SJCRH30 (cell line): ENCODE measurements at regions not wholly inside any gene's neighbourhood (a gene's known extent, or its start where the extent isn't known, plus 50 kb on each side); places are given as distances from the start of the nearest gene placed in this dataset.
"Not testable (repeated sequence)": the region's sequence is repeated elsewhere in the genome, so short reads cannot be mapped to it uniquely, and the experiment has no call there.

Source experiments
- DNase-seq, 2 experiments: peaks; one replicate each; pipeline ENCODE4 v3.0.0-alpha.2; 2015 to 2020
- H3K27ac ChIP-seq: fragments of 250-450 bp; sonication (Bioruptor Pico); 2 replicates; pipeline ENCODE4 v1.5.1; 2020; ENCODE audit warnings: mild to moderate bottlenecking, moderate library complexity
- H3K27me3 ChIP-seq: fragments of 250-450 bp; sonication (Bioruptor Pico); 2 replicates; pipeline ENCODE4 v1.5.1; 2020; ENCODE audit warnings: mild to moderate bottlenecking, moderate library complexity
- H3K36me3 ChIP-seq: fragments of 250-450 bp; sonication (Bioruptor Pico); 2 replicates; pipeline ENCODE4 v1.5.1; 2020; ENCODE audit warnings: mild to moderate bottlenecking, moderate library complexity
- H3K4me1 ChIP-seq: fragments of 250-450 bp; sonication (Bioruptor Pico); 2 replicates; pipeline ENCODE4 v1.5.1; 2020; ENCODE audit warnings: mild to moderate bottlenecking, moderate library complexity
- H3K4me3 ChIP-seq: fragments of 250-450 bp; sonication (Bioruptor Pico); 2 replicates; pipeline ENCODE4 v1.5.1; 2020; ENCODE audit warnings: mild to moderate bottlenecking, moderate library complexity
- H3K9me3 ChIP-seq: fragments of 250-450 bp; sonication (Bioruptor Pico); replicated peaks from 2 replicates; pipeline ENCODE4 v1.5.1; 2020; ENCODE audit warnings: mild to moderate bottlenecking, moderate library complexity

- no peak overlapping the region for H3K4me3 ChIP-seq
- H3K4me1 ChIP-seq: no peaks in the 10 kb centered on the region
- H3K27ac ChIP-seq: no peak overlapping the region
- H3K36me3 ChIP-seq: no peaks in the 10 kb centered on the region
- no peaks in the 10 kb centered on the region for H3K27me3 ChIP-seq
- H3K9me3 ChIP-seq: no peaks in the 10 kb centered on the region
- no peak for DNase-seq
These were observed 88.0 kb upstream of the OSBPL11 start for GRCh38 chr3:125683067-125683829.

GRCh38 chr3:125684199-125684598 lies 88.9 kb upstream of the OSBPL11 start:
- Histone ChIP-seq H3K27ac (no peak overlapping the region), H3K9me3 (no peaks in the 10 kb centered on the region), H3K36me3 (no peaks in the 10 kb centered on the region), H3K27me3 (no peaks in the 10 kb centered on the region), H3K4me1 (no peaks in the 10 kb centered on the region), H3K4me3 (no peak overlapping the region)
- DNase-seq: peak; percentile 19 to 41

GRCh38 chr3:125685741-125686140 lies 90.4 kb upstream of the OSBPL11 start:
- not testable (repeated sequence) for H3K4me3 ChIP-seq, H3K9me3 ChIP-seq, H3K27ac ChIP-seq, H3K27me3 ChIP-seq, H3K4me1 ChIP-seq, DNase-seq, H3K36me3 ChIP-seq

- no peak for DNase-seq
- Histone ChIP-seq H3K9me3 (no peaks in the 10 kb centered on the region; the same call in 1 of the 2 replicates), H3K27ac (no peak overlapping the region)
These were observed 97.1 kb upstream of the OSBPL11 start for GRCh38 chr3:125692361-125692760.

GRCh38 chr3:125693887-125694286 lies 98.6 kb upstream of the OSBPL11 start:
- H3K36me3 ChIP-seq: no peaks in the 10 kb centered on the region
- no peak overlapping the region for H3K4me3 ChIP-seq
- H3K4me1 ChIP-seq: no peaks in the 10 kb centered on the region
- no peaks in the 10 kb centered on the region for H3K27me3 ChIP-seq
- DNase-seq: no peak
- H3K9me3 ChIP-seq: no peaks in the 10 kb centered on the region; the same call in 1 of the 2 replicates
- H3K27ac ChIP-seq: no peak overlapping the region

More at GRCh38 chr3:125692361-125692760, 97.1 kb upstream of the OSBPL11 start:
- Histone ChIP-seq H3K27me3 (no peaks in the 10 kb centered on the region), H3K4me1 (no peaks in the 10 kb centered on the region), H3K36me3 (no peaks in the 10 kb centered on the region), H3K4me3 (no peak overlapping the region)

GRCh38 chr3:125694761-125695294 lies 99.5 kb upstream of the OSBPL11 start:
- Histone ChIP-seq H3K36me3 (no peaks in the 10 kb centered on the region), H3K4me3 (no peak overlapping the region), H3K4me1 (no peaks in the 10 kb centered on the region), H3K9me3 (no peaks in the 10 kb centered on the region; the same call in 1 of the 2 replicates), H3K27ac (no peak overlapping the region), H3K27me3 (no peaks in the 10 kb centered on the region)
- DNase-seq: peak; percentile 47 to 53

- Histone ChIP-seq H3K27me3 (no peaks in the 10 kb centered on the region), H3K4me3 (no peak overlapping the region)
- no peak for DNase-seq
These were observed 100.4 kb upstream of the OSBPL11 start for GRCh38 chr3:125695688-125696087.

GRCh38 chr3:125697126-125697525 lies 101.8 kb upstream of the OSBPL11 start:
- not testable (repeated sequence) for H3K4me1 ChIP-seq, DNase-seq, H3K36me3 ChIP-seq, H3K27me3 ChIP-seq, H3K4me3 ChIP-seq, H3K27ac ChIP-seq, H3K9me3 ChIP-seq

More at GRCh38 chr3:125695688-125696087, 100.4 kb upstream of the OSBPL11 start:
- H3K27ac ChIP-seq: no peak overlapping the region
- no peaks in the 10 kb centered on the region; the same call in 1 of the 2 replicates for H3K9me3 ChIP-seq
- H3K4me1 ChIP-seq: no peaks in the 10 kb centered on the region
- H3K36me3 ChIP-seq: no peaks in the 10 kb centered on the region

- not testable (repeated sequence) for H3K9me3 ChIP-seq, H3K4me3 ChIP-seq, H3K4me1 ChIP-seq, DNase-seq, H3K36me3 ChIP-seq, H3K27me3 ChIP-seq, H3K27ac ChIP-seq
These were observed 102.8 kb upstream of the OSBPL11 start for GRCh38 chr3:125697979-125698640.

GRCh38 chr3:125715651-125716050 lies 120.4 kb upstream of the OSBPL11 start:
- H3K9me3 ChIP-seq: no peaks in the 10 kb centered on the region
- H3K27me3 ChIP-seq: no peaks in the 10 kb centered on the region
- H3K36me3 ChIP-seq: no peaks in the 10 kb centered on the region
- DNase-seq: no peak
- no peak overlapping the region for H3K4me3 ChIP-seq
- no peak overlapping the region for H3K27ac ChIP-seq
- no peaks in the 10 kb centered on the region for H3K4me1 ChIP-seq

- not testable (repeated sequence) for H3K4me1 ChIP-seq, H3K27ac ChIP-seq, H3K9me3 ChIP-seq, DNase-seq, H3K27me3 ChIP-seq, H3K36me3 ChIP-seq, H3K4me3 ChIP-seq
These were observed 136.9 kb upstream of the OSBPL11 start for GRCh38 chr3:125732151-125732550.

- not testable (repeated sequence) for H3K4me3 ChIP-seq, H3K4me1 ChIP-seq, H3K27me3 ChIP-seq, H3K36me3 ChIP-seq, H3K9me3 ChIP-seq, H3K27ac ChIP-seq
- peak in 1 of 2 experiments; percentile 11 for DNase-seq
These were observed 146.9 kb upstream of the OSBPL11 start for GRCh38 chr3:125741991-125742718.

- H3K36me3 ChIP-seq, H3K4me3 ChIP-seq, H3K27ac ChIP-seq, H3K9me3 ChIP-seq, H3K4me1 ChIP-seq, H3K27me3 ChIP-seq: not testable (repeated sequence)
- DNase-seq: peak; percentile 17 to 40
These were observed 147.5 kb upstream of the OSBPL11 start for GRCh38 chr3:125742845-125743244.

GRCh38 chr3:125757050-125757449 lies 161.8 kb upstream of the OSBPL11 start:
- DNase-seq: peak in 1 of 2 experiments; percentile 8
- H3K36me3 ChIP-seq, H3K4me3 ChIP-seq, H3K9me3 ChIP-seq, H3K4me1 ChIP-seq, H3K27ac ChIP-seq, H3K27me3 ChIP-seq: not testable (repeated sequence)

GRCh38 chr3:125758641-125759130 lies 163.4 kb upstream of the OSBPL11 start:
- not testable (repeated sequence) for H3K27me3 ChIP-seq, H3K4me3 ChIP-seq, H3K9me3 ChIP-seq, H3K27ac ChIP-seq, DNase-seq, H3K4me1 ChIP-seq, H3K36me3 ChIP-seq
